ENCODE measurements at regions not wholly inside any gene's neighbourhood (a gene's known extent, or its start where the extent isn't known, plus 50 kb on each side); places are given as distances from the start of the nearest gene placed in this dataset.

- ATAC-seq (no peak), DNase-seq (ENCODE audit: low spot score) (no peak)
- no peaks in the 10 kb centered on the region for H3K36me3 Mint-ChIP-seq
- CTCF ChIA-PET = no interaction called here
- POLR2A ChIA-PET = no interaction called here
- no peak overlapping the region for H3K27ac Mint-ChIP-seq
- H3K27me3 Mint-ChIP-seq (ENCODE audit: low read depth) = no peaks in the 10 kb centered on the region
- TF ChIP-seq AR (CRISPR knock-in tag; IDR thresholded peaks at IDR 0.05) = no peak
- no peak for TF ChIP-seq ZNF671 (CRISPR knock-in tag; IDR thresholded peaks at IDR 0.05)
- no peak for TF ChIP-seq ETV6 (CRISPR knock-in tag; IDR thresholded peaks at IDR 0.05)
- TF ChIP-seq, protein P1, sequence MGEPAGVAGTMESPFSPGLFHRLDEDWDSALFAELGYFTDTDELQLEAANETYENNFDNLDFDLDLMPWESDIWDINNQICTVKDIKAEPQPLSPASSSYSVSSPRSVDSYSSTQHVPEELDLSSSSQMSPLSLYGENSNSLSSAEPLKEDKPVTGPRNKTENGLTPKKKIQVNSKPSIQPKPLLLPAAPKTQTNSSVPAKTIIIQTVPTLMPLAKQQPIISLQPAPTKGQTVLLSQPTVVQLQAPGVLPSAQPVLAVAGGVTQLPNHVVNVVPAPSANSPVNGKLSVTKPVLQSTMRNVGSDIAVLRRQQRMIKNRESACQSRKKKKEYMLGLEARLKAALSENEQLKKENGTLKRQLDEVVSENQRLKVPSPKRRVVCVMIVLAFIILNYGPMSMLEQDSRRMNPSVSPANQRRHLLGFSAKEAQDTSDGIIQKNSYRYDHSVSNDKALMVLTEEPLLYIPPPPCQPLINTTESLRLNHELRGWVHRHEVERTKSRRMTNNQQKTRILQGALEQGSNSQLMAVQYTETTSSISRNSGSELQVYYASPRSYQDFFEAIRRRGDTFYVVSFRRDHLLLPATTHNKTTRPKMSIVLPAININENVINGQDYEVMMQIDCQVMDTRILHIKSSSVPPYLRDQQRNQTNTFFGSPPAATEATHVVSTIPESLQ (CRISPR knock-in tag; IDR thresholded peaks at IDR 0.05) = no peak
- TF ChIP-seq NFE2L1 (CRISPR knock-in tag; IDR thresholded peaks at IDR 0.05) = no peak
- TF ChIP-seq ZNF121 (CRISPR knock-in tag; IDR thresholded peaks at IDR 0.05) = no peak
- no peaks in the 10 kb centered on the region for H3K4me1 Mint-ChIP-seq
- no peak overlapping the region for H3K4me3 Mint-ChIP-seq
- no peaks in the 10 kb centered on the region for H3K9me3 Mint-ChIP-seq
Measured at GRCh38 chr5:111010783-111011182, 60.7 kb upstream of the TSLP start.

DNA sequence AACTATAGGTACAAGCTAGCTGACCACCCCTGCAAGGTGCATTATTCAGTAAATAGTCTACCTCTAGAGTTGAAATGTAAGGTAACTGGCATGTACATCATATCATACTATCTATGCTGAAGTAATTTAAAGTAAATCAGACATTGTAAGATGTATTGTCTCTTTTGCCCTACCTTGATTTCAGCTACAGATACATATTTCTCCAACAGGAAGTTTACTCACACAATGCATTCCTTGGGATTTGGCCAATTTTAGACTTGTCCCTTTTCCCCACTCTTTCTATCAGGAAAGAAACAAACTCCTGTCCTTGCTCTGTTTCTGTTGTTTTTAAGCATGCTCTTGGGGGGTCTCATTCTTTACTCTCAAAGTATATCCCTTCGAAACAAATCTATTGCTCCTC lies 58.5 kb upstream of the TSLP start:
- no peak overlapping the region for H3K4me3 Mint-ChIP-seq
- no peak for ATAC-seq
- CTCF ChIA-PET = interaction anchor here (1.3 kb wide), 1 partner anchor 148 kb away, joined by 3 read pairs; no protein-coding TSS in a partner anchor
- no peak for TF ChIP-seq AFF4 (CRISPR knock-in tag; IDR thresholded peaks at IDR 0.05; ENCODE audit: borderline replicate concordance)
- POLR2A ChIA-PET = no interaction called here
- H3K36me3 Mint-ChIP-seq = no peaks in the 10 kb centered on the region
- DNase-seq (ENCODE audit: low spot score) = no peak
- H3K27ac Mint-ChIP-seq = no peak overlapping the region
- no peaks in the 10 kb centered on the region for H3K4me1 Mint-ChIP-seq
- H3K27me3 Mint-ChIP-seq (ENCODE audit: low read depth) = no peaks in the 10 kb centered on the region
- no peaks in the 10 kb centered on the region for H3K9me3 Mint-ChIP-seq

GRCh38 chr5:111016801-111017200 lies 54.7 kb upstream of the TSLP start:
- no peak for ATAC-seq
- no peaks in the 10 kb centered on the region for H3K36me3 Mint-ChIP-seq
- ChIA-PET POLR2A (no interaction called here), CTCF (no interaction called here)
- no peaks in the 10 kb centered on the region for H3K4me1 Mint-ChIP-seq
- no peak overlapping the region for H3K4me3 Mint-ChIP-seq
- DNase-seq (ENCODE audit: low spot score) = no peak
- H3K9me3 Mint-ChIP-seq = no peaks in the 10 kb centered on the region
- H3K27ac Mint-ChIP-seq = no peak overlapping the region
- no peaks in the 10 kb centered on the region for H3K27me3 Mint-ChIP-seq (ENCODE audit: low read depth)
- TF ChIP-seq, protein P2, sequence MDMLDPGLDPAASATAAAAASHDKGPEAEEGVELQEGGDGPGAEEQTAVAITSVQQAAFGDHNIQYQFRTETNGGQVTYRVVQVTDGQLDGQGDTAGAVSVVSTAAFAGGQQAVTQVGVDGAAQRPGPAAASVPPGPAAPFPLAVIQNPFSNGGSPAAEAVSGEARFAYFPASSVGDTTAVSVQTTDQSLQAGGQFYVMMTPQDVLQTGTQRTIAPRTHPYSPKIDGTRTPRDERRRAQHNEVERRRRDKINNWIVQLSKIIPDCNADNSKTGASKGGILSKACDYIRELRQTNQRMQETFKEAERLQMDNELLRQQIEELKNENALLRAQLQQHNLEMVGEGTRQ (CRISPR knock-in tag; IDR thresholded peaks at IDR 0.05) = no peak
- TF ChIP-seq ZBTB21 (CRISPR knock-in tag; IDR thresholded peaks at IDR 0.05; ENCODE audit: borderline replicate concordance) = no peak
- no peak for TF ChIP-seq ETV6 (CRISPR knock-in tag; IDR thresholded peaks at IDR 0.05)
- TF ChIP-seq TEAD1 (CRISPR knock-in tag; IDR thresholded peaks at IDR 0.05) = no peak
- no peak for TF ChIP-seq FOXJ3 (CRISPR knock-in tag; IDR thresholded peaks at IDR 0.05; ENCODE audit: borderline replicate concordance)
- TF ChIP-seq, protein P3, sequence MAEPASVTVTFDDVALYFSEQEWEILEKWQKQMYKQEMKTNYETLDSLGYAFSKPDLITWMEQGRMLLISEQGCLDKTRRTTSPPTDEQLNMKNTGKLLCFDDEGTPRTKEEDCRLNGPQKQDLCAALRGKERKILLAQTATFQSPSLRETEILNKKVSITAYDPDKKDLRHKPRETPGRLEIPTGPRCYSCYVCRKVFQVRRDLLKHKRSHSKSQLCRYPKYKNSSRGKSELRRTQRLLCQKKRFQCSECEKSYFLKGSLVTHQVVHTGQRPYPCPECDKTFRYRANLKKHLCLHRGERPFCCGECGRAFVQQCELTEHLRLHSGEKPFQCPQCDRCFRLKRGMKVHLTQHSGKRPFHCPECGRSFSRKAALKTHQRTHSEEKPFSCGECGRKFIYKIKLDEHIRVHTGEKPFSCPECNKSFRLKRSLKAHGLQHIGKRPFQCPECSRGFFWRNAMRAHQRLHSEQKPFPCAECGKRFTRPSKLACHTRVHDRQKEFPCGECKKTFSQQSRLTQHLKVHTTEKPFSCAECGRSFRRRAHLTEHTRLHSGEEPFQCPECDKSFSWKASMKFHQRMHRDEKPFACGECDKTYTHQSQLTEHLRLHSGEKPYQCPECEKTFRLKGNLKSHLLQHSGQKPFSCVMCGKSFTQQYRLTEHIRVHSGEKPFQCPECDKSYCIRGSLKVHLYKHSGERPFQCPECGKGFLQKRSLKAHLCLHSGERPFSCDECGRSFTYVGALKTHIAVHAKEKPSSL (CRISPR knock-in tag; conservative IDR thresholded peaks at IDR 0.05) = no peak
- no peak for TF ChIP-seq ZNF232 (CRISPR knock-in tag; IDR thresholded peaks at IDR 0.05)
- TF ChIP-seq NFYB (CRISPR knock-in tag; conservative IDR thresholded peaks at IDR 0.05; ENCODE audit: low read depth) = no peak
- no peak for TF ChIP-seq IRF2 (CRISPR knock-in tag; IDR thresholded peaks at IDR 0.05; ENCODE audit: borderline replicate concordance, low read depth)
- TF ChIP-seq, protein P4, sequence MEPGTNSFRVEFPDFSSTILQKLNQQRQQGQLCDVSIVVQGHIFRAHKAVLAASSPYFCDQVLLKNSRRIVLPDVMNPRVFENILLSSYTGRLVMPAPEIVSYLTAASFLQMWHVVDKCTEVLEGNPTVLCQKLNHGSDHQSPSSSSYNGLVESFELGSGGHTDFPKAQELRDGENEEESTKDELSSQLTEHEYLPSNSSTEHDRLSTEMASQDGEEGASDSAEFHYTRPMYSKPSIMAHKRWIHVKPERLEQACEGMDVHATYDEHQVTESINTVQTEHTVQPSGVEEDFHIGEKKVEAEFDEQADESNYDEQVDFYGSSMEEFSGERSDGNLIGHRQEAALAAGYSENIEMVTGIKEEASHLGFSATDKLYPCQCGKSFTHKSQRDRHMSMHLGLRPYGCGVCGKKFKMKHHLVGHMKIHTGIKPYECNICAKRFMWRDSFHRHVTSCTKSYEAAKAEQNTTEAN (CRISPR knock-in tag; IDR thresholded peaks at IDR 0.05) = no peak
- no peak for TF ChIP-seq CDX4 (CRISPR knock-in tag; IDR thresholded peaks at IDR 0.05; ENCODE audit: borderline replicate concordance)
- TF ChIP-seq PRRX2 (CRISPR knock-in tag; IDR thresholded peaks at IDR 0.05) = no peak
- no peak for TF ChIP-seq ZNF219 (CRISPR knock-in tag; IDR thresholded peaks at IDR 0.05; ENCODE audit: borderline replicate concordance)
